Adipocyte (in vitro differentiated cells): ENCODE measurements at regions not wholly inside any gene's neighbourhood (a gene's known extent, or its start where the extent isn't known, plus 50 kb on each side); places are given as distances from the start of the nearest gene placed in this dataset.

ENCODE experiments used
- DNase-seq: peaks from one replicate; pipeline ENCODE4 v3.0.0-alpha.2; 2015; ENCODE audit warnings: low read depth
- H3K27me3 ChIP-seq: replicated peaks from 2 replicates; pipeline ENCODE4 v1.7.0; 2013; ENCODE audit warnings: mild to moderate bottlenecking, low read length, moderate library complexity; ENCODE audit not compliant: control insufficient read depth, insufficient read depth
- H3K36me3 ChIP-seq: 2 replicates; pipeline ENCODE4 v1.7.0; 2013; ENCODE audit warnings: low read length, mild to moderate bottlenecking, moderate library complexity; ENCODE audit not compliant: control insufficient read depth, insufficient read depth, severe bottlenecking
- H3K4me1 ChIP-seq: 2 replicates; pipeline ENCODE4 v1.7.0; 2013; ENCODE audit warnings: mild to moderate bottlenecking, low read length, moderate library complexity; ENCODE audit not compliant: control insufficient read depth, insufficient read depth
- H3K4me3 ChIP-seq: 2 replicates; pipeline ENCODE4 v1.7.0; 2013; ENCODE audit warnings: mild to moderate bottlenecking, low read length, moderate library complexity
- H3K9ac ChIP-seq: 2 replicates; pipeline ENCODE4 v1.7.0; 2013; ENCODE audit warnings: mild to moderate bottlenecking, low read length, moderate library complexity
- H3K9me3 ChIP-seq: 2 replicates; pipeline ENCODE4 v1.7.0; 2013; ENCODE audit warnings: mild to moderate bottlenecking, low read length, moderate library complexity; ENCODE audit not compliant: control insufficient read depth

- Histone ChIP-seq H3K36me3 (no peaks in the 10 kb centered on the region), H3K9ac (no peak overlapping the region), H3K27me3 (peaks cover 9% of the 10 kb centered on the region), H3K4me1 (no peaks in the 10 kb centered on the region), H3K9me3 (no peaks in the 10 kb centered on the region), H3K4me3 (no peak overlapping the region)
- DNase-seq = no peak
Measured at GRCh38 chr2:6776125-6776524, 89.6 kb downstream of the CMPK2 start.

- Histone ChIP-seq H3K27me3 (no peaks in the 10 kb centered on the region), H3K4me3 (no peak overlapping the region), H3K9me3 (no peaks in the 10 kb centered on the region), H3K4me1 (no peaks in the 10 kb centered on the region), H3K36me3 (no peaks in the 10 kb centered on the region), H3K9ac (no peak overlapping the region)
- DNase-seq = no peak
Measured at GRCh38 chr2:6777626-6778025, 88.1 kb downstream of the CMPK2 start.

- no peaks in the 10 kb centered on the region for H3K9me3 ChIP-seq
- no peaks in the 10 kb centered on the region for H3K36me3 ChIP-seq
- H3K4me3 ChIP-seq = no peak overlapping the region
- no peak overlapping the region for H3K9ac ChIP-seq
- H3K4me1 ChIP-seq = peaks cover 3% of the 10 kb centered on the region
- no peaks in the 10 kb centered on the region for H3K27me3 ChIP-seq
- peak; percentile 75 for DNase-seq
Measured at GRCh38 chr2:6780765-6781274, 84.9 kb downstream of the CMPK2 start.

GRCh38 chr2:6782517-6783237 lies 83.0 kb downstream of the CMPK2 start:
- no peak overlapping the region for H3K4me3 ChIP-seq
- no peaks in the 10 kb centered on the region for H3K36me3 ChIP-seq
- H3K9ac ChIP-seq = no peak overlapping the region
- H3K4me1 ChIP-seq = peaks cover 3% of the 10 kb centered on the region
- H3K9me3 ChIP-seq = no peaks in the 10 kb centered on the region
- H3K27me3 ChIP-seq = no peaks in the 10 kb centered on the region
- DNase-seq = no peak

- Histone ChIP-seq H3K4me1 (peaks cover 3% of the 10 kb centered on the region), H3K4me3 (no peak overlapping the region), H3K9ac (no peak overlapping the region), H3K9me3 (no peaks in the 10 kb centered on the region), H3K27me3 (no peaks in the 10 kb centered on the region), H3K36me3 (no peaks in the 10 kb centered on the region)
- no peak for DNase-seq
Measured at GRCh38 chr2:6783238-6783614, 82.5 kb downstream of the CMPK2 start.

- H3K9ac ChIP-seq = no peak overlapping the region
- peaks cover 3% of the 10 kb centered on the region for H3K4me1 ChIP-seq
- no peaks in the 10 kb centered on the region for H3K27me3 ChIP-seq
- peak; percentile 80 for DNase-seq
- no peak overlapping the region for H3K4me3 ChIP-seq
- H3K9me3 ChIP-seq = no peaks in the 10 kb centered on the region
- no peaks in the 10 kb centered on the region for H3K36me3 ChIP-seq
Measured at GRCh38 chr2:6784291-6784690, 81.4 kb downstream of the CMPK2 start.

- H3K9me3 ChIP-seq = no peaks in the 10 kb centered on the region
- H3K4me1 ChIP-seq = peaks cover 3% of the 10 kb centered on the region
- no peak overlapping the region for H3K9ac ChIP-seq
- H3K27me3 ChIP-seq = no peaks in the 10 kb centered on the region
- no peak overlapping the region for H3K4me3 ChIP-seq
- no peaks in the 10 kb centered on the region for H3K36me3 ChIP-seq
- no peak for DNase-seq
Measured at GRCh38 chr2:6785493-6785892, 80.2 kb downstream of the CMPK2 start.

- Histone ChIP-seq H3K9ac (no peak overlapping the region), H3K27me3 (no peaks in the 10 kb centered on the region), H3K4me3 (no peak overlapping the region), H3K9me3 (no peaks in the 10 kb centered on the region), H3K36me3 (no peaks in the 10 kb centered on the region), H3K4me1 (peaks cover 3% of the 10 kb centered on the region)
- DNase-seq = peak; percentile 14
Measured at GRCh38 chr2:6787376-6787775, 78.3 kb downstream of the CMPK2 start.

GRCh38 chr2:6788614-6789013 lies 77.1 kb downstream of the CMPK2 start:
- Histone ChIP-seq H3K4me1 (peaks cover 3% of the 10 kb centered on the region), H3K36me3 (no peaks in the 10 kb centered on the region), H3K4me3 (no peak overlapping the region), H3K9me3 (no peaks in the 10 kb centered on the region), H3K27me3 (no peaks in the 10 kb centered on the region), H3K9ac (no peak overlapping the region)
- no peak for DNase-seq

GRCh38 chr2:6789559-6790138 lies 76.1 kb downstream of the CMPK2 start:
- H3K9me3 ChIP-seq = no peaks in the 10 kb centered on the region
- H3K4me3 ChIP-seq = no peak overlapping the region
- H3K4me1 ChIP-seq = no peaks in the 10 kb centered on the region
- H3K36me3 ChIP-seq = no peaks in the 10 kb centered on the region
- no peak for DNase-seq
- H3K27me3 ChIP-seq = no peaks in the 10 kb centered on the region
- H3K9ac ChIP-seq = no peak overlapping the region

- Histone ChIP-seq H3K9me3 (no peaks in the 10 kb centered on the region), H3K36me3 (no peaks in the 10 kb centered on the region), H3K4me1 (no peaks in the 10 kb centered on the region), H3K27me3 (no peaks in the 10 kb centered on the region), H3K4me3 (no peak overlapping the region), H3K9ac (no peak overlapping the region)
- no peak for DNase-seq
Measured at GRCh38 chr2:6791682-6792081, 74.0 kb downstream of the CMPK2 start.
